ENCODE measurements at regions not wholly inside any gene's neighbourhood (a gene's known extent, or its start where the extent isn't known, plus 50 kb on each side); places are given as distances from the start of the nearest gene placed in this dataset.

GRCh38 chrX:147847999-147848398, 63.7 kb upstream of the FMR1 start:
- TF ChIP-seq CTCF (conservative IDR thresholded peaks at IDR 0.05) = no peak
- H3K27me3 Mint-ChIP-seq (ENCODE audit: low read depth) = no peaks in the 10 kb centered on the region
- H3K36me3 Mint-ChIP-seq (ENCODE audit: low read depth) = no peaks in the 10 kb centered on the region
- H3K4me1 Mint-ChIP-seq = peaks cover 6% of the 10 kb centered on the region
- H3K9me3 Mint-ChIP-seq = peaks cover 9% of the 10 kb centered on the region
- no peak for DNase-seq (ENCODE audit: low read depth, low spot score)
- H3K4me3 Mint-ChIP-seq = no peak overlapping the region
- H3K27ac Mint-ChIP-seq (ENCODE audit: unreplicated experiment) = no peak overlapping the region

- no peak for DNase-seq (ENCODE audit: low read depth, low spot score)
- H3K4me1 Mint-ChIP-seq = peaks cover 6% of the 10 kb centered on the region
- H3K27ac Mint-ChIP-seq (ENCODE audit: unreplicated experiment) = no peak overlapping the region
- no peaks in the 10 kb centered on the region for H3K36me3 Mint-ChIP-seq (ENCODE audit: low read depth)
- H3K27me3 Mint-ChIP-seq (ENCODE audit: low read depth) = no peaks in the 10 kb centered on the region
- peaks cover 8% of the 10 kb centered on the region for H3K9me3 Mint-ChIP-seq
- no peak for TF ChIP-seq CTCF (conservative IDR thresholded peaks at IDR 0.05)
- H3K4me3 Mint-ChIP-seq = no peak overlapping the region
Observed at GRCh38 chrX:147848543-147849443, 62.9 kb upstream of the FMR1 start.

GRCh38 chrX:147850875-147851274, 60.8 kb upstream of the FMR1 start:
- Mint-ChIP-seq H3K27ac (ENCODE audit: unreplicated experiment) (no peak overlapping the region), H3K36me3 (ENCODE audit: low read depth) (no peaks in the 10 kb centered on the region), H3K27me3 (ENCODE audit: low read depth) (no peaks in the 10 kb centered on the region), H3K4me3 (no peak overlapping the region), H3K9me3 (peaks cover 6% of the 10 kb centered on the region), H3K4me1 (peaks cover 6% of the 10 kb centered on the region)
- DNase-seq (ENCODE audit: low read depth, low spot score) = no peak
- TF ChIP-seq CTCF (conservative IDR thresholded peaks at IDR 0.05) = no peak

GRCh38 chrX:147853701-147854100, 58.0 kb upstream of the FMR1 start:
- H3K4me3 Mint-ChIP-seq = no peak overlapping the region
- TF ChIP-seq CTCF (conservative IDR thresholded peaks at IDR 0.05) = no peak
- no peaks in the 10 kb centered on the region for H3K4me1 Mint-ChIP-seq
- H3K27me3 Mint-ChIP-seq (ENCODE audit: low read depth) = no peaks in the 10 kb centered on the region
- peaks cover 10% of the 10 kb centered on the region for H3K9me3 Mint-ChIP-seq
- H3K27ac Mint-ChIP-seq (ENCODE audit: unreplicated experiment) = no peak overlapping the region
- H3K36me3 Mint-ChIP-seq (ENCODE audit: low read depth) = no peaks in the 10 kb centered on the region
- no peak for DNase-seq (ENCODE audit: low read depth, low spot score)

GRCh38 chrX:147859666-147860065, 52.1 kb upstream of the FMR1 start:
- Mint-ChIP-seq H3K36me3 (ENCODE audit: low read depth) (no peaks in the 10 kb centered on the region), H3K4me1 (no peaks in the 10 kb centered on the region), H3K4me3 (no peak overlapping the region), H3K27me3 (ENCODE audit: low read depth) (no peaks in the 10 kb centered on the region), H3K27ac (ENCODE audit: unreplicated experiment) (no peak overlapping the region), H3K9me3 (peaks cover 11% of the 10 kb centered on the region)
- TF ChIP-seq CTCF (conservative IDR thresholded peaks at IDR 0.05) = no peak
- no peak for DNase-seq (ENCODE audit: low read depth, low spot score)

Data from neural crest cell (in vitro differentiated cells).